HG02840 (cell line): ENCODE measurements at regions not wholly inside any gene's neighbourhood (a gene's known extent, or its start where the extent isn't known, plus 50 kb on each side); places are given as distances from the start of the nearest gene placed in this dataset.
"Not testable (repeated sequence)": the region's sequence is repeated elsewhere in the genome, so short reads cannot be mapped to it uniquely, and the experiment has no call there.

Experiments used
- ATAC-seq: cut with Tn5 transposase; IDR thresholded peaks from one replicate; pipeline ENCODE4 v1.9.1; 2021; ENCODE audit warnings: mild to moderate bottlenecking, moderate library complexity, moderate number of reproducible peaks; ENCODE audit not compliant: unreplicated experiment, low FRiP score

DNA sequence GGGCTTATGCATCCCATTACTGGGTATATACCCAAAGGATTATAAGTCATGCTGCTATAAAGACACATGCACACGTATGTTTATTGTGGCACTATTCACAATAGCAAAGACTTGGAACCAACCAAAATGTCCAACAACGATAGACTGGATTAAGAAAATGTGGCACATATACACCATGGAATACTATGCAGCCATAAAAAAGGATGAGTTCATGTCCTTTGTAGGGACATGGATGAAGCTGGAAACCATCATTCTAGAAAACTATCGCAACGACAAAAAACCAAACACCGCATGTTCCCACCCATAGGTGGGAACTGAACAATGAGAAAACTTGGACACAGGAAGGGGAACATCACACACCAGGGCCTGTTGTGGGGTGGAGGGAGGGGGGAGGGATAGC is 323.3 kb upstream of the FGF16 start:
- ATAC-seq, result not testable (repeated sequence)

DNA sequence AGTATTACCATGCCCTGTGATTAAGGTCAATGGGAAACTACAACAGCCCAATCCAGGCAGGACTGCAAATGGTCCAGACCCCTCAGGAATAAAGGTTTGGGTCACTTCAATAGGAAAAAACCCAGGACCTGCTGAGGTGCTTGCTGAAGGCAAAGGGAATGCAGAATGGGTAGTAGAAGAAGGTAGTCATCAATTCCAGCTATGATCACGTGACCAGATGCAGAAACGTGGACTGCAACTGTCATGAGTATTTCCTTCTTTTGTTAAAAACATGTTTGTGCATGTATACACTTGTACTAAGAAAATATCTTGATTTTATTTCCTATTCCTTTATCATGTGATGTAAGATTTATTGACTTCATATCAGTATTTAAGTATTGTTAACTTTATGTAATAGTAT is 319.6 kb upstream of the FGF16 start:
- ATAC-seq, result not testable (repeated sequence)

DNA sequence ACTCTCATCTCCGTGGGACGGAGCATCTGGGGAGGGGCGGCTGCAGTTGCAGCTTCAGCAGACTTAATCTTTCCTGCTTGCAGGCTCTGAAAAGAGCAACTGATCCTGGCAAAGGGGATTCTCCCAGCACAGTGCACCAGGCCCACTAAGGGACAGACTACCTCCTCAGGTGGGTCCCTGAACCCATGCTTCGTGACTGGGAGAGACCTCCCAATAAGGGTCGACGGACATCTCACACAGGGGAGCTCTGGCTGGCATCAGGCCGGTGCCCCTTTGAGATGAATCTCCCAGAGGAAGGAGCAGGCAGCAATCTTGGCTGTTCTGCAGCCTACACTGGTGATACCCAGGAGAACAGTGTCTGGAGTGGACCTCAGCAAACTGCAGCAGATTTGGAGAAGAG is 303.3 kb upstream of the FGF16 start:
- ATAC-seq, result no peak

DNA sequence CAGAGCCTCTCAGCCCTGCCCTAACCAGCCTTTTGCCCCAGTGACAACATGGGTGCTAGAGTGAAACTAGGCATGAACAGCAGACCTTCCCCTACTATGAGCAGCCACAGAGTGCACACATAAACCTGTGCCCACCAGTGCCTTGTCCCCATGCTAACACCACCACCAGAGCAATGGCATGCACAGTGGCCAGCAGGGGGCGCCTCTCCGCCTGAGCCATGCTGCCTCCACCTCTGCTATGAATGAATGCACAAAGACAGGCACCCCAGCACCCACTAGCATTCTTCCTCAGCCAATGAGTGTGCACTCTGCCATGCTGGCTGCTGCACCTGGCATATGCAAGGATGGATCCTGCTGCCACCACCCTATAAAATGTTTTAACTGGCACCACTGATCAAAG is 286.9 kb upstream of the FGF16 start:
- ATAC-seq, result no peak

DNA sequence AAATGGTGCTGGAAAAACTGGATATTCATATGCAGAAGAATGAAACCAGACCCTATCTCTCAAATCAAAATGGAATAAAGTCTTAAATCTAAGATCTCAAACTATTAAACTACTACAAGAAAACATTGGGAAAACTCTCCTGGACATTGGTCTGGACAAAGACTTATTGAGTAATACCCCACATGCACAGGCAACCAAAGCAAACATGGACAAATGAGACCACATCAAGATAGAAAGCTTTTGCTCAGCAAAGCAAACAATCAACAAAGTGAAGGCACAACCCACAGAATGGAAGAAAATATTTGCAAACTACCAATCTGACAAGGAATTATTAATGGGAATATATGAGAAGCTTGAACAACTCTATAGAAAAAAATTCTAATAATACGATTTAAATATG is 284.4 kb upstream of the FGF16 start:
- no peak for ATAC-seq

DNA sequence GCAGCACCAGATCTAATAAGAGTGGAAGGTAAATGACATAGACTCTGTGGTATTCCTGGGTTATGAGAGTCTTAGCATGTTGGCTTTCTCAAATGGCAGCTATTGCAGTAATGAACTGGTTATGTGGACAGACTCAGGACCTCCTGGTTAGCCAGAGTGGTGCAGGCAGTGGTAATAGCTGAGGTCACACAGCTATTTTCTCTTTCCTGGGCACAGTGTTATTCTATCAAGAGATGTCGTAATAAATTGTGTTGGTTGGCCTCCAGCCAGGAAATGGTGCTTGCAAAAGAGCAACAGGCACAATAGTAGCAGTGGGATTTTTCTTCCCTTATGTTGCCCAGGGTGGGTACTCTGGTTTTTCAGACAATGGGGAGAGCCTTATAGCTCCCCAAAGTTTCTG is 279.2 kb upstream of the FGF16 start:
- no peak for ATAC-seq

DNA sequence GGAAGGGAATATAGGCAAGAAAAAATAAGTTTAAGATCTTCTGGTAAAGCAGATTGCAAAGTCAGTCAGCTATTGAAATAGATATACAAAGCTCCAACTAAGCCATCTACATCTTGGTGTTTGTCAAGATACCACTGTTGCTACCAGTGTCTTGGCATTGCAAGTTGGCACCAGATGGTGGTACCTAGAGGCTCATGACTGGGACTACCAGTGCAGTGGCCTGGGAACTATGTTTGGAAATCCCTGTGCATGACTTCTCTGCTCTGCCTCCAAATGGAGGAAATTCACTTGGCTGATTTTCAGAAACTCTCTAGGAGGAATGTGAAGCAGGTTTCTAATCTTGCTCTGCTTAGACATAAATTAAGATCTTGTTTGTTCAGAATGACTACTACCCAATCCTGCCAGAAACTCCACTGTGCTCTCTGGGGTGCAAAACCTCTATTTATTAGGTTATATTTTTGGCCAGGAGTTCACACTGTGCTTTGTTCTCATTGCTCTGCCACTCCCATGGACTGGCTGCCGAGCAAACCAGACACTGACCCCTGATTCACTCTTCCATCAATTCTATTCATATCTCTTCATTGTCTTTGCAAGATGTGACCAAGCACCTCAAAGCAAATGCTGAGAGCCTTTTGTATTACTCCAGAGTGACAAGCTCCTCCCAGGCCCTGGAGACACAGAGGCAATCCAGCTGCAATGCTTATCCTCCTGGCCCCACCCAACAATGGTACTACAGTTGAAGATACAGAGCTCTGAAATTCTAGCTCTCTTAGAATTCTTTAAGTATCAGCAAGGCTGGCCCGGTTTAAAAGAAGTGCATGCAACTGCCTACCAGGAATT is 272.3 kb upstream of the FGF16 start:
- ATAC-seq, result no peak

DNA sequence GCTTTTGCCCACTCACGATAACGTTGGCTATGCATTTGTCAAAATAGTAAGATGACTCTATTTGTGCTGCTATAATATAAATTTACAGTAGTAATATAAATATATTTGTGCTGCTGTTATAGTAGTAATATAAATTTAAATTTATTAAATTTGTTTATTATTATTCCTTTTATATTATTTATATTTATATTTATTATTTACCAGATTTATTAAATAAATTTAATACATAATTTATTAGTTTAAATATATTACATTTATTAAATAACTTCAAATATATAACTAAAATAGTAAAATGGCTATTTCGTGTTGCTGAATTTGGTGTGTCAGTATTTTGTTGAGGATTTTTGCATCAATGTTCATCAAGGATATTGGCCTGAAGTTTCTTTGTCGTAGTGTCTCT is 246.5 kb upstream of the FGF16 start:
- ATAC-seq, result no peak

DNA sequence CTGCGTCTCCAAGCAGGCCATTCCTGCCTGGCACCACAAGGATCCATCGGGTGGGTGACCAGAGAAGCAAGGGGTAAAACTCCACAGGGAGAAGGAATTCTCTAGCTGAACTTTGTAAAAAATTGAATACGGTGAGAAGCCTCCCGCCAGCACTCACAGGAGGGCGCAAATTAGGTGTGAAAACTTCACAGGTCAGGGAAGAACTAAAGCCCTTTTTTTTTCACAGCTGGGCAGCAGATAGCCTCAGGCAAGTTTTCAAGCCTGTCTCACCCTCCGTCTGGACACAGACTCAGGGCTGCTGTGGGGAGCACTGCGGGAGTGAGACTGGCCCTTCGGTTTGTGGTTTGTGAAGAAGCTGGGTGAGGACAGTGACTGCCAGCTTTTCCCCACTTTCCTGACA is 224.1 kb upstream of the FGF16 start:
- no peak for ATAC-seq

DNA sequence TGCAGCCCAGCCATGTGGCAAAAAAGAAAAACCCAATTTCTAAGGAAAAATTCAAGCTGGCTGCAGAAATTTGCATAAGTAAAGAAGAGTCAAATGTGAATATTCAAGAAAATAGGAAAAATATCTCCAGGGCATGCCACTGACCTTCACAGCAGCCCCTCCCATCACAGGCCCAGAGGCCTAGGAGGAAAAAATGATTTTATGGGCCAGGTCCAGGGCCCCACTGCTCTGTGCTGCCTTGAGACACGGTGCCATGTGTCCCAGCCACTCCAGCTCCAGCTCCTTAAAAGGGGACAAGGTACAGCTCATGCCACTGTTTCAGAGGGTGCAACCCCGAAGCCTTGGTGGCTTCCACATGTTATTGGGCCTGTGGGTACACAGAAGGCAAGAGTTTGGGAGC is 182.7 kb upstream of the FGF16 start:
- ATAC-seq, result no peak

DNA sequence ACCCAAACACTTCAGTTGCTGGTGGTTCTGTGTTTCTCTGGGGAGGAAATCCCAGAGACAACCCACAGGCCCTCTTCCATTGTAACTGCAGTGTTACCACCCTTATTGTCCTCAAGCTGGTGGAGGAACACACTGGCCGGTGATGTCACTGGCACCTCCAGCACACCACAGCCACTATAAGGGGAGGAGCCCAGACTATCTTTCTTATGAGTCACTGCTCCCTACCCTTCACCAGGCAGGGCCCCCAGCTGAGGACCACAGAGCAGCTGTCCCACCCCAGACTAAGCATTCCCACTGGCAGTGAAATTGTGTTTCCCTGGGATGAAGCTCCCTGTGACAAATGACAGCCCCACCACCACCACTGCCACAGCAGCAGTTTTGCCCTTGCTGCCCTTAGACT is 171.8 kb upstream of the FGF16 start:
- ATAC-seq, result no peak

DNA sequence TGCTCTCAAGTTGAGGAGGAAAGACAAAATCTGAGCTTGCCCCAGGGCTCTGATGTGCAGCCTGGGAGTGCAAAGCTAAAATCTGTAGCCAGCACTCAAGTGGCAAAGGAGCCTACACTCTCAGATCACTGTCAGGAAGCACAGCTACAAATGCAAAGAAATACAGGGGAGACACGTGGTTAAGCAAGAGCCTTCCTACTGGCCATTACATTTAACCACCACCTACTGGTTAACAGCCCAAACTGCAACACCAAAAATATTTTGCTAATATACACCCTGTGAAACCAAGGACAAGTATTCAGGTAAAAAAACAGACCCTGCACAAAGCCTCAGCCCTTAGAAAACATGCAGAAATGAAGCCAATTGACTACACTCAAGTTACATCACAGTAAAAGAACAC is 170.4 kb upstream of the FGF16 start:
- ATAC-seq, result no peak

DNA sequence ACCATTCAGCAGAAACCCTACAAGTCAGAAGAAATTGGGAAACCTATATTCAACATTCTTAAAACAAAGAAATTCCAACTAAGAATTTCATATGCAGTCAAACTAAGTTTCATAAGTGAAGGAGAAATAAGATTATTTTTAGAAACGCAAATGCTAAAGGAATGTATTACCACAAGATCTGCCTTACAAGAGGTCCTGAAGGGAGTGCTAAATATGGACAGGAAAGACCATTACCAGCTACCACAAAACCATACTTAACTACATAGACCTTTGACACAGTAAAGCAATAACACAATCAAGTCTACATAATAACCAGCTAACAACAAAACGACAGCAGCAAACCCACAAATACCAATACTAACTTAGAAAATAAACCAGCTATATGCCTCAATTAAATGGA is 169.3 kb upstream of the FGF16 start:
- ATAC-seq, result no peak

DNA sequence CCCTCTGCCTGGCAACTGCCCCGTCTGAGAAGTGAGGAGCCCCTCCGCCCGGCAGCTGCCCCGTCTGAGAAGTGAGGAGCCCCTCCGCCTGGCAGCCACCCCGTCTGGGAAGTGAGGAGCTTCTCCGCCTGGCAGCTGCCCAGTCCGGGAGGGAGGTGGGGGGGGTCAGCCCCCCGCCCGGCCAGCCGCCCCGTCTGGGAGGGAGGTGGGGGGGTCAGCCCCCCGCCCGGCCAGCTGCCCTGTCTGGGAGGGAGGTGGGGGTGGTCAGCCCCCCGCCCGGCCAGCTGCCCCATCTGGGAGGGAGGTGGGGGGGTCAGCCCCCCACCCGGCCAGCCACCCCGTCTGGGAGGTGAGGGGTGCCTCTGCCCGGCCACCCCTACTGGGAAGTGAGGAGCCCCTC is 167.8 kb upstream of the FGF16 start:
- ATAC-seq, result not testable (repeated sequence)

DNA sequence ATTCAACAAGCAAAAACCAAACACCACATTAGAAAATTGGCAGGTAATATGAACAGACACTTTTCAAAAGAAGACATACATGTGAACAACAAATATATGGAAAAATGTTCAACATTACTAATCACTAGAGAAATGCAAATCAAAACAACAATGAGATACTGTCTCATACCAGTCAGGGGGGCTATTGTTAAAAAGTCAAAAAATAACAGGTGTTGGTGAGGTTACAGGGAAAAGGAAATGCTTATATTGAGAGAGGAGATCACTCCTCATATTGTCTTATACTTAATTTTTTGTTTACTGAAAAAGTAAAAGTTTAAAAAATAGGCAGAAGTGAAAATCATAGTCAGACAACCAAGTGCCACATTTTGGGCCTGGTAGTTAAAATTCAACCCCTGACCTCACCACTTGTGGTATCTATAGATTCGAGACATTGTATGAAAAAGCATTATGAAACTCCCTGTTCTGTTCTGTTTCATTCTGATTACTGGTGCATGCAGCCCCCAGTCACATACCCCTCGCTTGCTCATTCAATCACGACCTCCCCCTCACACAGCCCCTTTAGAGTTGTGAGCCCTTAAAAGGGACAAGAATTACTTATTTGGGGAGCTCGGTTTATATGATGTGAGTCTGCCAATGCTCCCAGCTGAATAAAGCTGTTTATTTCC is 153.7 kb upstream of the FGF16 start:
- ATAC-seq, result no peak

DNA sequence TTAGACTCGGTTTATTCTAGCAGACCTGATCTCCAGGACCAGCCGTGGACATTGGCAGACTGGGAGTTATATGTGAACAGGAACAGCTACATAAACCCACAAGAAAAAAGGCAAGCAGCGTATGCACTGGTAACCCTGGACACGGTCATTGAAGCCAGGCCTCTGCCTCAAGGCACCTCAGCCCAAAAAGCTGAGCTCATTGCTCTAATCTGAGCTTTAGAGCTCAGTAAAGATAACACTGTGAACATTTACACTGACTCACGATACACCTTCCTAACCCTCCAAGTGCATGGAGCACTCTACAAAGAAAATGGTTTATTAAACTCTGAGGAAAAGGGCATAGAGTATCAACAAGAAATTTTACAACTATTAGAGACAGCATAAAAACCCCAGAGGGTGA is 148.9 kb upstream of the FGF16 start:
- no peak for ATAC-seq

DNA sequence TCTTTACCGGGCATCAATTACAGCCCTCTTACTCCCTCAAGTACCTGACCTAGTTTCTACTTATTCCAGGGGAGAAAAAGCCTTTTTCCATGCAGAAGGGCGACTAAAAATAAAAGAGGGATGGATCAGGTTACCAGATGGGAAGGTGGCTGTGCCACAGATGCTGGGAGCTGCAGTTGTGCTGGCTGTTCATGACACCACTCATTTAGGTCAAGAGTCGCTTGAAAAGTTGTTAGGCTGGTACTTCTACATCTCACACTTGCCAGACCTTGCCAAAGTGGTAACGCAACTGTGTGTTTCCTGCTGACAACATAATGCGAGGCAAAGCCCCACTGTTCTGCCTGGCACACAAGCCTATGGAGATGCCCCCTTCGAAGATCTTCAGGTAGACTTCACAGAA is 148.4 kb upstream of the FGF16 start:
- no peak for ATAC-seq

DNA sequence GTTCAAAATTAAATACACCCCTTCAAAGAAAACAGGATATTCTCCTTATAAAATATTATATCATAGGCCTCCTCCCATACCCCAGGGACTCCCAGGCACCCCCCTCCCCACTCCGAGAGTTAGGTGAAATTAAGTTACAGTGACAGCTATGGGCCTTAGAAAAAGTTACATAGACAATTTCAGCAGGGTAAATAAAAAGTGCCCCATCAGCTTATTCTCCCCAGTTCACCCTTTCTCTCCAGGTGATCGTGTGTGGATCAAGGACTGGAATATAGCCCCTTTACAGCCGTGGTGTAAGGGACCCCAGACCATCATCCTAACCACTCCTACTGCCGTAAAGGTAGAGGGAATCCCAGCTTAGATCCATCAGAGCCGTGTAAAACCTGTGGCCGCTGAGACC is 147.6 kb upstream of the FGF16 start:
- ATAC-seq, result no peak

DNA sequence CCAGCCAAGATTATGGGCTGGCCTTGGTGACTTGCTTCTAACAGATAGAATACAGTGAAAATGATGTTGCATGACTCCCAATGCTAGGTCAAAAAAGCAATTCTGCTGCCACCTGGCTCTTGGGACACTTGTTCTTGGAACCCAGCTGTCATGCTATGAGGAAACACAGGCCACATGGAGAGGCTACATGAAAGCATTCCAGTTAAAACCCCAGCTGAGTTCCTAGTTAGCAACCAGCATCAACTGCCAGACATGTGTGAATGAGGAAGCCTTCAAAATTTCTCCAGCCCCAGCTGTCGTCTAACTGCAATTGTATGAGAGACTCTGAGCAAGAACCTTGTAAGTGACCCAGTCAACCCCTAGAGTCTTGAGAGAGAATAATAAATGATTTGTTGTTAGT is 105.2 kb upstream of the FGF16 start:
- no peak for ATAC-seq

DNA sequence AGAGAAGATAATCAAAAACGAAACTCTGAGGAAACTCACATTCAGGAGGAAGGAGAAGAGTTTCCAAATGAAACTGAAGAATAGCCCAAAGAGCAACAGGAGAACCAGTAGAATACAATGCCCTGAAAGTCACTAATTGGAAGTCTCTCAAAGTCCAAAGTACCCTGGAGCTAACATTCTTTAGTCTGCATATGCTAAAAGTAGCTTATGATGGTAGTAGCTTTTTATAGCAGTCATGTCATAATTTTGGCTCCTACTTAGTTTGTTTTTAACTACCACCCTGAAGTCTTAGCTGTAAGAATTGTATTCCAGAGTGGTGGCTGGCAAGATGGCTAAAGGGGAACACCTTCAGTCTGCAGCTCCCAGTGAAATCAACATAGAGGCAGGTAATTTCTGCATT is 100.3 kb upstream of the FGF16 start:
- ATAC-seq, result no peak

DNA sequence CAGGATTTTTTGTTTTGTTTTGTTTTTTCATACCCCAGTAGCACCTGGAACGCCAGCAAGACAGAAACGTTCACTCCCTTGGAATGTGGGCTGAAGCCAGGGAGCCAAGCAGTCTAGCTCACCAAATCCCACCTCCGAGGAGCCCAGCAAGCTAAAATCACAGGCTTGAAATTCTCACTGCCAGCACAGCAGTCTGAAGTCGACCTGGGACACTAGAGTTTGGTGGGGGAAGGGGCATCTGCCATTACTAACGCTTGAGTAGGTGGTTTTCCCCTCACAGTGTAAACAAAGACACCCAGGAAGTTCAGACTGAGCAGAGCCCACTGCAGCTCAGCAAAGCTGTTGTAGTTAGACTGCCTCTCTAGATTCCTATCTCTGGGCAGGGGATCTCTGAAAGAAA is 99.6 kb upstream of the FGF16 start:
- ATAC-seq, result no peak

DNA sequence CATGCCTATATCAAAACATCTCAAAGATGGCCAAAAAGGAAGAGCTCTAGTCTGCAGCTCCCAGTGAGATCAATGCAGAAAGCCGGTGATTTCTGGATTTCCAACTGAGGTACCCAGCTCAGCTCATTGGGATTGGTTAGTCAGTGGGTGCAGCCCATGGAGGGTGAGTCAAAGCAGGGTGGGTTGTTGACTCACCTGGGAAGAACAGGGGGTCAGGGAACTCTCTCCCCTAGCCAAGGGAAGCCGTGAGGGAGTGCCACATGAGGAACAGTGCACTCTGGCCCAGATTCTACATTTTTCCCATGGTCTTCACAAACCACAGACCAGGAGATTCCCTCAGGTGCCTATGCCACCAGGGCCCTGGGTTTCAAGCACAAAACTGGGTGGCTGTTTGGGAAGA is 57.3 kb upstream of the FGF16 start:
- ATAC-seq, result no peak
